ENCODE measurements at regions not wholly inside any gene's neighbourhood (a gene's known extent, or its start where the extent isn't known, plus 50 kb on each side); places are given as distances from the start of the nearest gene placed in this dataset.

DNA sequence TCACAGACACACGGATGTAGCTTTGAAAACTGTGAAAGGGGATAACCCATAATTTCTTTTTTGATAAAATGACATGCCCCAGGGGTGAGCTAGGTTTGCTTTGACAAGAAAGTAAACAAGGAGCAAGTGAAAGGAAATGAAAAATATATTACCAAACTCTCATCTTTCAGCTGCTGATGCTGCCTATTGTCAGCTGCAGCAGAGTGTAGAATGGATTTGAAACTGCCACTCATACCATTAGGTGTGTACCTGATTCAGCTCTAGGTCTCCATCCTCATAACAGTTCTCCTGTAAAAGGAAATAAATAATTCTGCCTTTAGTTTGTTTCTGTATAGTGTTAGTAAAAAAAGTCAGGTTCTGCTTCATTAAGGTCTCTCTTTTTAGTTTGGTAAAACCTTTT, 415.1 kb upstream of the MARCKS start:
- intact Hi-C loops (cut with micrococcal nuclease): no loop called here

DNA sequence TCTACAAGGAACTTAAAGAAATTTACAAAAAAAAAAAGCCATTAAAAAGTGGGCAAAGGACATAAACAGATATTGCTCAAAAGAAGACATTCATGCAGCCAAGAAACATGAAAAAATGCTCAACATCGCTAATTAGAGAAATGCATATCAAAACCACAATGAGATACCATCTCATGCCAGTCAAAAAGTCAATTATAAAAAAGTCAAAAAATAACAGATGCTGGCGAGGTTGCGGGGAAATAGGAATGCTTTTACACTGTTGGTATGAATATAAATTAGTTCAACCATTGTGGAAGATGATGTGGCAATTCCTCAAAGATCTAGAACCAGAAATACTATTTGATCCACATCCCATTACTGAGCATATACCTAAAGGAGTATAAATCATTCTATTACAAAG, 411.9 kb upstream of the MARCKS start:
- intact Hi-C loops (cut with micrococcal nuclease): no loop called here

DNA sequence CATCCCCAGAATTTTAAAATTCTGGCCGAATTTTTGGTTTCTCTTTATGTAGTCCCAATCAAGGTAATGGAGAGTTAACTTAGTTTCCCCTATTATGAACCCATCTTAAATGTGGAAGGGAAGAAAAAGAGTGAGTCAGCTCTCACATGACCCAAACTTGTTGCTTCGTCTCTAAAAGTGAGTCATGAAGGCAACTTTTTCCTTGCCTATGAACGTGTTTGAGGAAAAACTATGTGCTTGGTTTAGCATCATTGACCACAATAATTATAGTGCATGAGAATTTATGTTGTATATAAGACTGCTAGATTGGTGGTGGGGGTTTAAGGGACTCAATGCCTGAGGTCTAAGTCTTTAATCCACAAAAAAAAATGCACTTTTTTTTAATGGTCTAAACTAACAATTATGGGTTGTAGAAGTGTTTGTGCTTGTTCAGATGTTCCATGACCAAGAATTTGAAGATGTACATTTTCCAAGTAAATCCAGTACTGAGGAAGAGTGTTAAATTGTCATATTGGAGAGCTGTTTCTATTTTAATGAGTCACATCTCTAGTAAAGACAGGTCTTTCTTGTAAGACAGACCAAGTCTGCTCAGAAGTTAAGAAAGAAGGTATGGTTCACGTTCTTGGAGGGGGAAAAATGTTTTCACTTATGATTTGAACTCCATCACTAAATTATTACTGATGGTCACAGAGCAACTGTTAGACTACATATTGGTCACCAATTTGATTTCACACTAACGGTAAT, 409.9 kb upstream of the MARCKS start:
- intact Hi-C loops (cut with micrococcal nuclease): no loop called here

DNA sequence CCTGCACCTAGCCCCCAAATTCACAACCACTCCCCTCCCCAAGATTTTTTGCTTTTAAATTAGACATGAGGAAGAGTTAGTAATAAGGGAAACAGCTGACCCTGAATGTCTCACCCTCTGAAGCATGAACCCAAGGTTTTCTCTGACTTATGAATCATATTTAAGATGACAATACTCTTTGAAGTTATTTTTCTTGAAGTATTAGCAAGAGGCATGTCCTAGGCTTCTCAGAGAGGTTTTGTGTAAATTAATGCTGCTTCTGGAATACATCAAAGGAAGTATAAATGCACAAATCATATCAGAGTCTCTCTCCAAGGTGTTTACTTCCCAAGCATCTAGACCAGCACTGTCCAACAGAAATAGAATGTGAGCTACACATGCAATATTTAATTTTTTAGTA, 408.1 kb upstream of the MARCKS start:
- intact Hi-C loops (cut with micrococcal nuclease): no loop called here

DNA sequence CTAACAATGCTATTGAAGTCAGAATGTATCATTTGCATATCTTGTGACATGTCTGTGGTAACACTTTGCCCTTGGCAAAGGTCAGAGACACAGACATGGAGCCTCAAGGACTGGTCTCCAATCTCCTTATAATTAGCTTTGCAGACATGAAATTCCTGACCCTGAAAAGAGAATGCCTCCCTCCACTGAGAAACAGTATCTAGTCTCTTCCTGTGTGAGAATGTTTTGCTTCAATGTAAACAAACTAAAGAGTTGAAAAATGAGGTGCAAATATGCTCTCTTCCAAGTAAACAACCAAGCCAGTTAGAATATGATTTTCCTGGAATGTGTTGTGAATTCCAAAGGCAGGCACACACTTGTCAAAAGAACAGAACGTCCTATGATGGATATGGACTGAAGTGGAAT, 407.1 kb upstream of the MARCKS start:
- intact Hi-C loops (cut with micrococcal nuclease): no loop called here

DNA sequence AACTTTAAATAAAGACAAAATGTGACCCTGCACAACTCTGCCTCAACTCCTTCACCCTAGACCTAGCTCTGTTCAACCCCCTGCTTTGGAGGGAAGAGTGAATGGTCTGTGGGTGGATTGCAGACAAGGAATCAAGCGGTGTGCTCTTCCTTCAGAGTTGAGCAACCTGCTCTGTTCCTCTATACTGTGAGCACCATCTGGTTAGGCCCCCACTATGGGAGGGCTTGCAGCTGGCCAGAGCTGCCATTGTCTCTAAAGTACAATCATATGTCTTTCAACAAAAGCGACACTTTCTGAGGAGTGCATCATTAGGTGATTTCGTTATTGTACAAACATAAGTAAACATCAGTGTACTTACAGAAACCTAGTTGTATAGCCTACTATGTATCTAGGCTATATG, 406.1 kb upstream of the MARCKS start:
- intact Hi-C loops (cut with micrococcal nuclease): no loop called here

DNA sequence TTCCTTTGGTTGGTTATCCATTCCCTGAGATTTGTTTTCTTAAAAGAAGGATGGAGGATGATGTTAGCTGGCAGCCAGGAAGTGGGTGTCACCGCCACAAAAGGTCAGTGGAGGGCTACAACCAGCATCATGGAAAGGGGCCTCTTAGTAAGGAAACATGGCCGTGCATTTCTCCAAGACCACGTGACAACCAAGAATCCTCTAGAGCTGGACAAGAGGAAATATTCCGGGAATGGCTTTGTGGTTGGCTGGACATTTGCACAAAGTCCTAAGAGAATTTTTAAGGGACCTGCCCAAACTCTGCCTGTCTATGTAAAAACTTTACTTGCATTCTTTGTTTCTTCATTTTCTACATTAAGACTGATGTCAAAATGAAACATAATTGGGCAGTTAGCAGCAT, 399.9 kb upstream of the MARCKS start:
- intact Hi-C loops (cut with micrococcal nuclease): no loop called here

DNA sequence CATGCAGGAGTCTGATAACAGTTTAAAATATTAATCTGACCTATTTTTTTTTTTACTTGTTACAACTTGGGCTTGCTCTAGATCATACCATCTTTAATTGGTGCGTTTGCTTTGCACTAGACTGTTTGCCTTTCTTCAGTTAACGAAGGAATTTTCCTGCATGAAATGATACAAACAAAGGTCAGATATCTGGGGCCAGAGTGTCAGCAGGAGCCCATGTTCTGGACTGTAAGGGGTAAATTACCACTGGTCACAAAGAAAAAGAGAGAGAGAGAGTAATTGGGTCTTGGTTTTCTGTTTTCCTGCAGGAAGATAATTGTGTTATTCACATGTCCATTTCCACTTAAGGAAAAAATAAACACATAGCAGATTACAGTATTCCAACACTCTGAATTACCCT, 399.4 kb upstream of the MARCKS start:
- intact Hi-C loops (cut with micrococcal nuclease): no loop called here

DNA sequence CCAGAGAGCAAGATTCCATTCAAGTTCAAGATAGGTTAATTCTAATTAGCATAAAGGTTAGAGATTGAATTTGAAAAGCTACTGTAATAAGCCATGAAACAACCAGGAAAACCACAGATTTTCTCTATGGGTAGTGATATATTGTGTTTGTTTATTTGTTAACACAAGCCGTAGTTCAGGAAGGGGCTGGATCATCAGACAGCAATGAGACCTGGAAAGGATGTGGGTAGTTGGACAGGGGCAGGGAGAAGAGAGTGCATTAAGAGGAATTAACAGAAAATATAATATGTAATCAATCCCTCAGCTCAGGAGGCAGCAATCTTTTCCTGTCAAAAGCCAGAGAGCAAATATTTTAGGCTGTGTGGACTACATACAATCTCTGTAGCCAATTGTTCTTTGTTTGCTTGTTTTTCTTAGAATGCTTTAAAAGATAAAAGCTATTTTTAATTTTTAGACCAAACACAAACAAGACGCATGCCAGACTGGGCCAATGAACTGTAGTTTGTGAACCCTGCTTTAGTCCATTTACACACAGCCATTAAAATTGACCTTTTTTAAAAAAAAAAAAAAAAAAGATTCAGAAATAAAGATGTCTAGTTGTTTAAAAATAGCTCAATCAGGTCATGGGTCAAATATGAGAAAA, 398.7 kb upstream of the MARCKS start:
- intact Hi-C loops (cut with micrococcal nuclease): no loop called here

DNA sequence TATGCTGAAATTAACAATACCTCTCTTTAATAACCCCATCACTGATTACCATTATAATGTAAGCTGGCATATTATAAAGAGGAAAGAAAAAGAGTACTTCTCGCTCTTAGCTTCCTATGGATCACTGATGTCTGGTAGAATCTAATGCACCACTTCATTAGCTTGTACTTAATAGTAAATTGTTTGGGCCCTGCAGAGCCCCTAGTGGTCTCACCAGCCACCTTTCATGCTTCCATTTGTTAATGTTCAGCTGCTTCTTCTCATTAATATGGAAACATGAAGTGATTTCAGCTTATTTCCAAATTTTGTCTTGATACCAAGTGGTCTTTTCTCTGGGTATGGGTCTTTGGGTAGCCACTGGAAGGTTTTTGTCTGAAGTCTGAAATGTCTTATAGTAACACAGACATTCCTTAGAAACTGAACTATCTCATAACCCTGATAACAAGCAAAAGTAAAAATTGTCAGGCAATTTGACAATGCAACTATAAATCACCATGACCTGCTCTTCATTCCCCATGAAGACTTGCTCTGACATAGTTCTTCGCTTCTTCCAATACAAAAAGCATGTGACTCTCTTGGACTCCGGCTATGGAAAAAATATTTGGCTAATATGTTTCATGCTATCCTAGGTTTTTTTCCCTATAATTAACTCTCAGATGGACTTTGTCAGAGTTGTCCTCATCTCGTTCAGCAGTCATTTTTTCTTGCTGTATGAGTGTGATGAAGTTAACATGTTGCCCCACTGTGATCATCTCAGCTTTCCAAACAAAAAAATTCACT, 395.8 kb upstream of the MARCKS start:
- intact Hi-C loops (cut with micrococcal nuclease): no loop called here

DNA sequence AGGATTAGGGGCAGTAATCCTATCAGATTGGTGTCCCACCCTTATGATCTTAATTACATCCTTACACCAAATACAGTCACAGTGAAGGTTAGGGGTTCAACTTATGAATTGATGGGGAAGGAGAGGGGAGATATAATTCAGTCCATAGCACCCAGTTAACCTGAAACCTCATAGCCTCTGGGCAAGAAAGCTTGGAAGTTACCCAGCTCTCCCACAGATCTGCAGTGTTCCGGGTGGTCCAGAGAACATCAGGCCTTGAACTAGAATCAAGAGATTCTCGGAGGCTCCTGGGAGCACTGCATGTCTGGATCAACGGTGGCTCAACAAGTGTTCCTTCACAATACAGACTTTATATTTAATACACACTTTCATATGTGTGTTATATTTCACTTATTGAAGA, 392.6 kb upstream of the MARCKS start:
- intact Hi-C loops (cut with micrococcal nuclease): no loop called here

DNA sequence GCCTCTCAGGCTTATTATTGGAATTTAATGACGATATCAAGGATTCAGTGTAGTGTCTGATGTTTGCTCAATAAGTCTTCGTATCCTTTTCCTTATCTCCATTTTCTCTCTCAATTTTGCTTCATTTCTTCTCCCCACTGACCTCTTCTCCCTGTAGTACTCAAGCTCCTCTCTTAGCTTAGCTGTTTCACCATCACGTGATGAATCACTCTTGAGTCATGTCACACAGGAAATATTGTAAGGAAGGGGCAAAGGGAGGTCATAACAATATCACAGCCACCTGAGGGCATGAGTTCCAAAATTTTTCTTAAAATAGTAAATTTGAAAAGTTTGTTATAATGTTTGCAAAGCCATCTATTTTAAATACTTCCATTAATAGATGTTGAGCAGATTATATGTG, 392.2 kb upstream of the MARCKS start:
- intact Hi-C loops (cut with micrococcal nuclease): no loop called here

DNA sequence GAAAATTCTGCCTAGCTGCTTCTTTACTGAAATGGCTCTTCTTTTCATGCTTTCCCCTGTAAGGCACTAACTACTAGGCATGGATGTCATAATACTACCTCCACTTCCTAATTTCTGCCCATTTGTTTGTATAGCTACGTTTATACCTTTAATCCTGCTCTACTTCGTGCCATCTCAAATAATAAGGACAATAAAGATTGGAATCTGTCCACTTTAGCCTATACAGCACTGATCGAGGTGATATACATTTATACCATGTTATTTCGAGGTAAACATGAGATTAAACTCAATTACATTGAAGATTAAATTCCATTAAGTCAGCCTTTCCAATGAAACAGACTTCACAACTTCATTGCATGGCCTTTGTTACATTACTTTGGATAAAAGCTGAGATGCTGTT, 390.6 kb upstream of the MARCKS start:
- intact Hi-C loops (cut with micrococcal nuclease): no loop called here

DNA sequence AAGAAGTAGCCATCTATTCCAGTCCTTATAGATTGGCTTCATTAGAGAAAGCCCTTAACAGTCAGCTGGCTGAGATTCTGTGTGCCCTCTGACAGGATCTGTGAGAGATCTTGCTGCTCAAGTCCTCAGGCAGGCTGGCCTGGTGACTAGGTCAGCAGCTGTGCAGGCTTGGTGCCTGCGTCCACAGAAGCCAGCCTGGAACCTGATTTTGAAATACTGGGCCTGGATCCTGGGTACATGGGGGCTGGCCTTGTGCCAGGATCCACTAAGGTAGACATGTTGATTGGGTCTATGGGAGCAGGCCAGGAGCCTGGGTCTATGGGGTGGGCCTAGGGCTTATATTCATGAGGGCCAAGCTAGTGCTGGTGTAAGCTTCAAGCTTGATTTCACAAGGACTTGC, 381.8 kb upstream of the MARCKS start:
- intact Hi-C loops (cut with micrococcal nuclease): no loop called here

DNA sequence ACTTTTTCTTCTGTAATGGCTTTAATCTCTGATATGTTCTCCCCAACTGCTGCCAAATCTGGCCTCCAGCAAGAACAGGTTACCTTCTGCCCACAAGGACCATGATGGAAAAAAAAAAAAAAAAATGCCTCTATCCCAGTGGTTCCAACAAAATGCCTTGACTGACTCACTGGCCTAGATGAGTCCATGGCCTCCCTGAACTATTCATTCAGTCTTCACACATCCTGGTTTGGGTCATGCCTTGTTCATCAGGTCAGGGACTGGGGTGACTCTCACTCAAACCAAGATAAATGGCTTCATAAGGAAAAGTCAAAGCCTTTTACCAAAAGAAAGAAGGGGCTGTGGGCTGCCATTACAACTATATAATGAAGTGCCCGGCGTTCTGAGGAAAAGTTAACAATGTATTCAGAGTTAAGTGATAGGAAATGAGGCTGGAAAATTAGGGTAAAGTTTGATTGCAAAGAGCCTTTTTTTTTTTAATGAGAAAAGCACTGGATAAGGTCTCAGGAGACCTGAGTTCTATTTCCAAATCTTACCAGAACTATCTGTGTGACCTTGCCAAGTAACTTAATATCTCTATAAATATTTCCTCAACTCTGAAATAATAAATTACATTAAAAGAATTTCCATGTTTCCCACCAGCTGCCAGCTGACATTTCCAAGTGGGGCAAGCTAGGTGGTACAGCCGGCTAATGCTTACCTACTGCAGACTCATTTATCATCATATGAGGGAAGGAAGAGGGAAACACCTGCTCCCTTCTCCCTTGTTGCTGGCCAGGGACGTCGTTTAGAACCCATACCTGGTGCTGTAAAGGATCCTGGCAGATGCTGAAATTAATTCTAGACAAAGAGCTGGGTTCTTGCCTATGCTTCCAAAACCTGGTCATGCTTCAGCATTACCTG, 380.0 kb upstream of the MARCKS start:
- intact Hi-C loops (cut with micrococcal nuclease): no loop called here

DNA sequence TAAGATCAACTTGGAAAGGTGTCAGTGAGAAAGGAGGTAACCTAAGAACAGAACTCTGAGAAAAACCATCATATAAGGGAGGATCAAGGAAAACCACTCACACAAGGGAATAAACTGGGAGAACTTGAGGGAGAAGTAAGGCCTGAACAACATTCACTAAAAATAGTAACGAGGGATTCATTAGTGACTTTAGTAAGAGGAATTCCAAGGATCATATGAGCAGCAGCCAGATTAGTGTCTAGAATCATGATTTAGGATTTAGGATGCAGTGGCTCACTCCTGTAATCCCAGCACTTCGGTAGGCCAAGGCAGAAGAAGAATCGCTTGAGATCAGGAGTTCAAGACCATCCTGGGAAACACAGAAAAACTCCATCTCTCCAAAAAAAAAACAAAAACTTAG, 376.5 kb upstream of the MARCKS start:
- intact Hi-C loops (cut with micrococcal nuclease): no loop called here

DNA sequence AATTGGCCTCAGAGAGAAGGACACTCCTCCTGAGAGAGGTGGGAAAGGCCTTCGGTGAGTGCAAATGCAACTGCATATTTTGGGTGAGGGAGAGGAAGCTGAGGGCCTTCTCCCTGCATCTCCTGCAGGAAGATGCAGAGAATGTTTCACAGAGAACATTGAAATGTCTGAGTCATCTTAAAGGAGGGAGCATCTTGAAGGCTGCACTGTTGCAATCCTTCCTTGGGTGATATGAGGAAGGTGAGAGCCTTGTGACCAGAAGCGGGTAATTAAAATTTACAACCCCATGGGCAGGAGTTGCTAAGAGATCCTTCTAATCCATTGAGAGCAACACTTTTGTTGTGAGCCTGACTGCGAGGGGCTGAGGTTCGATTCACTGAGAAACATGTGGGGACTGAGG, 375.7 kb upstream of the MARCKS start:
- intact Hi-C loops (cut with micrococcal nuclease): no loop called here

DNA sequence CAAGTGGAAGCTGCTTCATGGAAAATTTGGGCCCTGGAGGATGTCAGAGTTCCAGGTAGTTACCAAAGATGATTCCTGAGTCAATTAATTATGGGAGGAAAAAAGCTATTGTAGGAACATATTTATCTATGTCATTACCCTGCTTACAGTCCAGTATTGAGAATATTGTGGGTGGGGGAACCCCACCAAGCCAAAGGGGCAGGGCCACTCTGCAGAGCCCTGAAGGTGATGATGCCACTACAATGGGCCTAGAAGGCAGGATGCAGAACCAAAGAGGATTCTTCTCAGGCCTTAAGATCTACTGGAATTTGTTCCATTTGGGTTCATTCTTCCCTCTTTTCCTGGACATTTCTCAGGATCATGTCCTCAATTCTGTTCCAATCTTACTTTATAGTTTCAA, 375.2 kb upstream of the MARCKS start:
- intact Hi-C loops (cut with micrococcal nuclease): no loop called here

DNA sequence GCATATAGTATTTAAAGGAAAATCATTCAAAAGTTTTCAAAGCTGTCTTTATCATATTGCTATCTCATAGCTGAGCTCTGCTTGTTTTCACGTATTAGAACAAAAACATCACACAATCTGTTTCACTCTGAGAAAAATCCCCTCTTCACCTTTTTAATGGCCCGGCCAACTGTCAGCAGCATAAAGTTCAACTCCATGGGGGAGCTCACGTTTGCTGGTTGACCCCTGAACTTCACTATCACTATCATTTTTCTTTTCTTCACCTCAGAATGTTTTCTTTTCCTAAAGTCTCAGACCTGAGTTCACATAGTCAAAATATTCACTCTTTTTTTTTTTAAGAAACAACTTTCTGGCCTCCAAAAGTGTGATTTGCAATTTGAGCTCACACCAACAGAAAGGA, 374.4 kb upstream of the MARCKS start:
- intact Hi-C loops (cut with micrococcal nuclease): no loop called here

DNA sequence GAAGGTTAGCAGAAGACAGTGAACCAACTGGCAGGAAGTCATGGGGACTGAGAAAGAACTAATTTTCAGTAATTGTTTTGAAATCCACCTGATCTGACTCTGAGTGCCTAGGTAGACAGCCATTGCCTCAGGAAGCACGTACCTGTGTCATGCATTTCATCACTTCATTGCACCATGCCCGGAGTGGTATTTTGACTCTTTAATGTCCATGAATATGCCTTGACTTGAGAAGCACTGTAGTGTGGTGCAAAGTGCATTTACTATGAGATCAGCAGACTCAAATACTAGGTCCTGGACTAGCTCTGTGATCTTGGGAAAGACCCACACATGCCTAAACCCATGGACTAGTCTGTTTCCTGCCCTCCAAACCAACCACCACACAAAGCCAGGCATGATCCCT, 370.9 kb upstream of the MARCKS start:
- intact Hi-C loops (cut with micrococcal nuclease): no loop called here

DNA sequence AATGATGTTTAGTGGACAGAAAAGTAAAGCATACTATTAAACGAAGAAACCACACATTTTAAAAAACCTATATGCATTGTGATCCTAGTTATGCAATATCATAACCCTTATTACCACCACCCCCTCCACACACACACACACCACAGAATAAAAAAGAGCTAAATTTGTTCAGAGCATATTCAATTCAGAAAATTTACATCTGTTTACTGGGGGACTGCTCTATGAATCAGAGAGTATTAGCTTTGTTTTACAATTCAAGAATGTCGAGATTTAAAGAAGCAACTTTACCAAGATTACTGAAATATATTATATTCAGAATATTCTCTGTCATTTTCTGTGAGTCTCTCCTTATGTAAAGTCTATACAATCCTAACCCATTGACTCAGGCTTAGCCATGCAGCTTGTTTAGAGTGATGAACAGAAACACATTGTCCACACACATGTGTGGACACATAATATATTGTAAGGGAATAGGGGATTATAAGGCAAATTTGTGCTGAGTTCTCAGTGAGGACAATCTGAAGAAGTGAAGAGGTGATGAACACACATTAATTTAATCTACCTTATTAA, 369.6 kb upstream of the MARCKS start:
- intact Hi-C loops (cut with micrococcal nuclease): no loop called here

Measured in T-helper 2 cell treated with Interferon-gamma antibody and Interleukin-4, amounts not matched to agents 100 ng/mL and 5 ng/mL, for 36 hours (primary cell).